HTR-8/SVneo (cell line): ENCODE measurements at regions not wholly inside any gene's neighbourhood (a gene's known extent, or its start where the extent isn't known, plus 50 kb on each side); places are given as distances from the start of the nearest gene placed in this dataset.
A peak's percentile ranks its signal among the peaks of the same experiment; 100 is the strongest.

ENCODE experiments used
- DNase-seq: peaks from one replicate; pipeline ENCODE4 v3.0.0; 2011; ENCODE audit warnings: low spot score, mixed read lengths; ENCODE audit not compliant: insufficient read length
- FAIRE-seq: peaks from 2 replicates; lab custom pipeline; 2011; peaks lifted over from hg19 to GRCh38; lab: Jason Lieb, UNC

DNA sequence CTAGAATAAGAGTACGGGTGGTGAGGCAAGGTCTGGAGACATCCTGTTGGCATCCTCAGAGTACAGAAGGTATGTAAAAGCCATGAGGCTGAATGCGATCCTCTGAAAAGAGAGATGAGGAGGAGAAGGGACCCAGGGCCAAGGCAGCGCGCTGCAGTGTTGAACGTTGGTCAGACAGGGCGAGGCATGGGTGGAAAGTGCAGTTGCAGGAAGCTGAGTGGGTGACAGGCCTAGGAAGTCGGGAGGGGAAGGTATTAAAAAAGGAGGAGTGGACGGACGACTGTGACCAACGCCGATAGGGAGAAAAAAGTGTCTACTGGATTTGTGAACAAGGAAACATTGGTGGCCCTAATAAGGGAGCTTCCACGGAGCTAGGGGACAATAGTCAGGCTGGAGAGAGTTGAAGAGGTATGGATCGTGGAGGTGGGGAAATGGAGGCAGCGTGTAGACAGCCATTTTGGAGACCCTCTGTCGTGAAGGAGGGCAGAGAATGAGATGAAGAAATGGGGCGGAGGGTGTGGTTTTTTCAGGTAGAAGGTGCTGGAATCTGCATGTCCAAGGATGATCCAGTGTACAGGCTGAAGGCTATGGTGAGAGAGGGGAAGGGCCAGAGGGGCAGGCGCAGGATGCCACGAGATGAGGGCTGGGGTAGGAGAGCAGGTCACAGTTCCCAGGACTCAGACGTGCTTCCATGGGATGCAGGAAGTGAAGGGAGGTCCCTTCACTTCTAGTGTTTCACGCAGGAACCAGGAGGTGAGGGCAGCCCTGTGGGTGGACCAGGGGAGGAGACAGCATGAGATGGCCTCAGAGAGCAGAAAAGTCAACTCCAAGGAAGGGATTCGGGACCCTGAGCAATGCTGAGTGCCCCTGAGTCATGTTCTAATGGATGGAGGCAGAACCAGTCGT is 115.9 kb downstream of the ASB7 start:
- no peak for DNase-seq
- no peak for FAIRE-seq

GRCh38 chr15:100720406-100720967 is 118.1 kb downstream of the ASB7 start:
- FAIRE-seq (no peak), DNase-seq (no peak)

- FAIRE-seq (peak; percentile 99), DNase-seq (peak; percentile 83)
Measured at GRCh38 chr15:100721758-100722550, 119.6 kb downstream of the ASB7 start.

- DNase-seq (no peak), FAIRE-seq (no peak)
Measured at GRCh38 chr15:100722551-100723314, 120.3 kb downstream of the ASB7 start.

DNA sequence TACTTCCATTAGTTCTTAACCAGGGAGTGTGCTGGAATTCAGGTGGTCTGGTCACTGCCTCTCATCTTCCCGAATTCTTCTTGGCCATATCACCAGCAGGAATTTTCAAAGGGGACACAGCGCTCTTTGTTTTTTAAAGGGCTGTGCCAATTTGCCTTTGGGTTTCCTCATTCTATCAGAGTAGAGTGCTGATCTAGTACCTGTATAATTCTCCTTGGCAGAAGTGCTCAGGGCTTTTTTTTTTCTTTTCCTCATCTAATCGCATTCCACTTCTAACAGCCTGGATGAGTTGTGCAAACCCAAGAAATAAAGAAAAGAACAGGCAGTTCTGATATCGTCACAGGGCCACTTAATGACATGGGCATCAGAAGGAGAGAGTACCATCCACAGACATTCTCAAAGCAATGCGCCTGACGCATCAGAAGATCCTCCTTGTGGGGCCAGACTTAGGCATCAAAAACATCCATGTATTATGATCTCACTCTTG is 121.0 kb downstream of the ASB7 start:
- DNase-seq (no peak), FAIRE-seq (no peak)

DNA sequence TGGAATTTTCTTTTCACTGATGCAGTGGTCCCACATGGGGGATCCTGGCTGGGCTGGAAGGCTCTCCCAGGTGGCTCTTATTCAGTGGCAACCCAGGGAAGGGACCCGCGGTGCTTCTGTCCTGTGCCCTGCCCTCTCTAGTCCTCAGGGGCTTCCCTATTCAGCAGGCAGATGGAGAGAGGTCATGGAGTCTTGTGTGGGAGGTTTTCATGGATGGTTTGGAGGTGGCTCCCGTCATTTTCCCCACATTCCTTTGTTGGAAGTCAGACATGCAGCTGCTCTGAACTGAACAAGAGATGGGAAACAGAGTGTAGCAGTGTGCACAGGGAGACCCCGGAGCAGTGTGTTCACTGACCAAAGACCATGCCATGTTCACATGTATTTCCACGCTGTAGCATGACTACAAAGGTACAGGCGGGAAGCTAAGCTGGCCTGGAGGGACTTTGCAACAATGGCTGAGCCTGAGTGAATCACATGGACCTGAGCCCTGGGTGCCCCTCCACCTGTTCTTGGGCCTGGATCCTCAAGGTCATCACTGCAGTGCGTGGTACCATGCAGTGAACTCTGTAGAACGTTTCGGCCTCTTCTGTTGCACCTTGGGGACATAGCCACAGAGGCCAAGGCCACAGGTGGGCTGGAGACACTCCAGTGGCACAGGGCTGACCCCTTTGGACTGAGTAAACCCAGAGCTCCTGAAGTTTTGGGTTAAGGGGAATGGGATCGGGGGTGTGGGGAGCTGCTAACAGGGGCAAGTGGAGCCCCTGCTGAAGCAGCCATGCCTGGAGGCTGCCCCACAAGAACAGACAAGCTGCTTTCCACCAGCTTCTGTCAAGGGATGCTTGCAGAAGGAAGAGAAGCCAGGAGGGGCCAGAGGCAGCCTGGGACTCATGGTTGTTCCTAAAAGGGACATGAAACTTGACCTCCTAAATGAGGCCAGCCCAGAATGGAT is 123.0 kb downstream of the ASB7 start:
- peak; percentile 35 for DNase-seq
- FAIRE-seq = peak; percentile 89

- no peak for FAIRE-seq
- DNase-seq = no peak
Measured at GRCh38 chr15:100726070-100726420, 123.7 kb downstream of the ASB7 start.

- DNase-seq (no peak), FAIRE-seq (peak; percentile 62)
Measured at GRCh38 chr15:100726421-100727190, 124.2 kb downstream of the ASB7 start.

DNA sequence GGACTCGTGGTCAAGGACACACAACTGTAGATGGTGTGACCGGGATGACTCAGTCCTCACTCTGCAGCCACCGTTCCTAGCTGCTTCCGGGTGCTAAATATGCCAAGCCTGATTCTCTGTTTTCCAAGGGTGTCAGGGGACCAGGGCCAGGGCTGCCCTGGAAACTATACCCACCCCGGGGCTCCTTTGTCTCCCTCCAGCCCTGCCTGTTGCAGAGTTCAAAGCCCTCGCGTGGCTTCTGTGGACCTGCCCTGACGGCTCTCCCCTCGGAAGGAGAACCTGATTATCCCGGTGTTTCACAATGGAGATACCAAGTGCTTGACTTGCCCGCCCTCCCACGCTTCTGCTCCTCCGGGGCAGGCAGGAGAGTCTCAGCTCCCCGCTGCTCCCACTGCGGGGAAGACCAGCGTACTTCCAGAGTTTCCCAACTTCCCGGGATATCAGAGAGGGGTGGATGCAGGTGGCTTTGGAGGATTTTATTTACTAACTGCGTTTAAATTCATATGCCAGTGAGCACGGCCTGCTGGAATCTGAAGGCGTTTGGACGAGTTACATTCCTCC is 125.0 kb downstream of the ASB7 start:
- DNase-seq (no peak), FAIRE-seq (peak; percentile 16)

DNA sequence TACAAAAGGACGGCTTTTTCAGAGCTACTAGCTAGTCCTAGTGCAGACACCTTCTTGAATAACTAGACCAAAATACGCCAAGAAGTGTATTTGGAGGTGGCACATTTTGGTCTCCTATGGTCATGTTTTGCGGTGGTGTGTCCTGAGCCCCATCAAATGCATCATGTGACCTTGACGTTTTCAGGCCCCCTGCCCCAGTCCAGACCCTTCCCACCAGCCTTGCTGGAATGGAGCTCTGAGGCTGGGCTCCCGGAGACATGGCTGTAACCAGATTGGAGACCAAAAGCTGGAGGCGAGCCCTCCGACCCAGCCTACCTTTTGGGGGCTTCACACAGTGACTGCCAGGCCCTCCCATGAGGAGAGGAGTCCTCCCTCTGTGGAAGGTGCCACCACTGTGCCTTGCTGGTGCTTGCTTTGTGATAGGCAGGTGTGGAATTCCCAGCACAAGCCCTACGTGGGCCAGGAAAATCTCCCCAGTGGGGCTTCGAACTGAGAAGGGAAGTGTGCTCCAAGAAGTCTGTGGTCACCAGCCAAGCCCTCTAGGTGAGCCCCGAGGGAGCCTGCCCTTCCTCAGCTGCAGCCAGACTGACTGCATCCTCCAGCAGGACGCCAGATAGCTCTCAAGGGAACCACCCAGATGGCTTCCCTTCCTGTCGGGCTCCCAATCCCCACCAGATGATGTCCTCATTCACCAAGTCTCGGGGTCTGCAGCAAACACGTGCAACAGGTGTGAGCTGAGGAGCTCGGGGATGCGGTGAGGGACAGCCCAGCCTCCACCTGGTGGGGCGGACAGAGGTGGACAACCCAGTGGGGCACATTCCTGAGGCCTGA is 126.2 kb downstream of the ASB7 start:
- no peak for DNase-seq
- FAIRE-seq = no peak

DNA sequence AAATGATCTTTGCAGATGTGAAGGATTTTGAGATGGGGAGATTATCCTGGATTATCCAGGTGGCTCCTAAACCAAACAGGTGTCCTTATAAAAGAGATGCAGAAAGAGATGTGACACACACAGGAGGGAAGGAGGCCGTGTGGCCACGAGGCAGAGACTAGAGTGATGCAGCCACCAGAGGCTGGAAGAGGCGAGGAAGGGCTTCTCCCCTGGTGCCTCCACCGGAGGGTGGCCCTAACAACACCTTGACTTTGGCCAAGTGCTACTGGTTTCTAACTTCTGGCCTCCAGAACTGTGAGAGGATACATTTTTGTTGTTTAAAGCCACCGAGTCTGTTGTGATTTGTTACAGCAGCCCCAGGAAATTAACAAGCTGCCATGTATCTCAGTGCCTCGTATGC is 127.1 kb downstream of the ASB7 start:
- no peak for FAIRE-seq
- no peak for DNase-seq

GRCh38 chr15:100730129-100730528 is 127.7 kb downstream of the ASB7 start:
- DNase-seq = no peak
- FAIRE-seq = no peak

DNA sequence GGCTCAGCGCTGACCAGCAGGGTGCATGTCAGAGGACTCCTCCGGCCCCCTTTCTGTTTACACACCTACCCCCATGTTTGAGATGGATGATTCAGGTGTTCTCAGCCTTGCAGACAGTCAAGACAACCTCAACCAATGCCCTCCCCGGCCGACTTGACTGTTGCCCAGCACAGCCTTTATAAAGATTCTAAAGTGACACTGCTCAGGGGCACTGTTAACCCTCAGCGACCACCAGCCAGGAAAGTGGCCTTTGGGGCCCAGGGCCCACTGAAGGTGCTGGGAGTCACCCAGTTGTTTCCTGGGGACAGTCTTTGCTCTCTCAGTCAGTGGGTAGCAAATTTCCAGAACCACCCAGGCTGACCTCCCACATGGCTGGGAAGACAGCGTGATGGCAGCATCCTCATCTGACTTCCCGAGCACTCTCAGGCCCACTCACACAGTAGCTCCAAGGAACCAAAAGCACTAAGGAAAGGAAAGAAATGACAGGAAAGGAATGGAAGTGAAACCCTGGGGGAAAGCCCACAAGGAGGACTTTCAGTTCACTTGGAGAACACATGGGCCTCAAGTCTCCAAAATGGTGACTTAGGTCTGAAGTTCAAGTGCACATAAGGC is 128.4 kb downstream of the ASB7 start:
- FAIRE-seq = no peak
- no peak for DNase-seq

DNA sequence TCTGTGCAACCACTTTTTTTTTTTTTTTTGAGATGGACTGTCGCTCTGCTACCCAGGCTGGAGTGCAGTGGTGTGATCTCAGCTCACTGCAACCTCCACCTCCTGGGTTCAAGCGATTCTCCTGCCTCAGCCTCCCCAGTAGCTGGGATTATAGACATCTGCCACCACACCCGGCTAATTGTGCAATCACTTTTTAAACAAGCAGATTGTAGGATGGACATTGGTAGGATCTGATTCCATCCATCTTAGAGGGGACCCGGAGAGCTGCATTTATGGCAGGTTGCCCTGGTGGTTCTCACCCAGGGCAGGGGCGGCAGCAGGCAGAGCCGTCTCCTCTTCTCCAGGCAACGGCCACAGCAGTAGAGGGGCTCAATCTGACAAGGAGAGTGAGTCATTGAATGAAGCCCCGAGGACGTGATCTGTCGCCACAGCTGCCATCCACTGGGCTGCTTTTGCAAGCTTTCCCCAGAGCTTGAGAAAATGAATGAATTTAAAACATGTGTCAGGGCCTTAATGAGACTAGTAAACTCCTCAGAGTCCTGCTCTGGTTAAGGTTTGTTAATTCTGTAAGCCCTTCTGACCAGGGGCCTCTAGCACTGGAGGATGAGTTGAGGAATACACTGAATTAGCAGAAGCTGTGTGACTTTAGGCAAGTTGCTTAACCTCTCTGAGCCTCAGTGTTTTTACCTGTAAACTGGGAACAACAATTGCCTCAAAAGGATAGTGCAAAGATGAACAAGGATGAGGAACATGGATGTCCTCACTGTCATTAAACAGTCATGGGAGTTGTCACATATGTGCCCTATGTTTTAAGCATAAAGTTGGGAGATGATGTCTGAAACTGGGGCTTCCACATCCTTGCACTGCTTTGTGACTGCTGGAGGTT is 129.1 kb downstream of the ASB7 start:
- no peak for FAIRE-seq
- peak; percentile 30 for DNase-seq

DNA sequence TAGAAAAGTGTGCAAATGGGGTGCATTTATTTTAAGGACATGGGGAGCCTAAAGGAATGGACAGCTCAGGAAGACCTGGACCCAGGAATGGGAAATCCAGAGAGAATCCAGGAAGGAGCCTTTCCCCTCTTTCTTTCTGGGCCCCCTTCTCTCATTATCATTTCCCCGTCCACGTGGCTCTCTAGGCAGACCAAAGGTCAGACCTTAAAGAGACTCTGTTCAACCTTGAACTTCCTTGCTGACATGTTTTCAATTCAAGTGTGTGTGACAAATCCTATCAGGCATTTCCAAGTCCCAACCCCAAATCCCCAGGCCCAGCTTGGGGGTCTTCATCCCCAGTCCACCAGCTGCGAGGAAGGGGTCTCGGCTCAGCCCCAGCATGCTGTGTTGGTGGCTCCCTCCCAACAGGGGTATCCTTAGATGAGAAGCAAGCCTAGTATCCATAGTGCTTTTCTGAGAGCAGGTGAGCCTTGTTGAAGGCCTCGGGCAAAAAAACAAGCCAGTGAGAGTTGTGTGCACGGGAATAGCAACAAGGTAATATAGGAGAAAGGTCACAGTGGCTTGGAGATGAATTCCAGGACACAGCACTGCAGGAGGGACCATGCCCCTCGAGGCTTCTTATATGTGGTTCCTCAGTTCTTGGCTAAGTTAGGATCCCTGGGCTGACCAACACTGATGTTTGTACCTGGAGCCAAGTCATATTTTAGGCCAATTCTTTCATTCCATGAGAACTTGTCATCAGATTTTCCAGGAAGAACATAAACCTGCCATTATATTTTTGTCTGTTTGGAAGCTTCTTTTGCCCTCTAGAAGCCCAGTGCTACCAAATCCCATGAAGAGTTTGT is 130.0 kb downstream of the ASB7 start:
- no peak for FAIRE-seq
- no peak for DNase-seq
